GM18867 (cell line): ENCODE measurements at regions not wholly inside any gene's neighbourhood (a gene's known extent, or its start where the extent isn't known, plus 50 kb on each side); places are given as distances from the start of the nearest gene placed in this dataset.
A peak's percentile ranks its signal among the peaks of the same experiment; 100 is the strongest.

Experiments used
- ATAC-seq: cut with Tn5 transposase; IDR thresholded peaks from one replicate; pipeline ENCODE4 v1.9.1; 2021; ENCODE audit warnings: mild to moderate bottlenecking, moderate library complexity; ENCODE audit not compliant: unreplicated experiment

DNA sequence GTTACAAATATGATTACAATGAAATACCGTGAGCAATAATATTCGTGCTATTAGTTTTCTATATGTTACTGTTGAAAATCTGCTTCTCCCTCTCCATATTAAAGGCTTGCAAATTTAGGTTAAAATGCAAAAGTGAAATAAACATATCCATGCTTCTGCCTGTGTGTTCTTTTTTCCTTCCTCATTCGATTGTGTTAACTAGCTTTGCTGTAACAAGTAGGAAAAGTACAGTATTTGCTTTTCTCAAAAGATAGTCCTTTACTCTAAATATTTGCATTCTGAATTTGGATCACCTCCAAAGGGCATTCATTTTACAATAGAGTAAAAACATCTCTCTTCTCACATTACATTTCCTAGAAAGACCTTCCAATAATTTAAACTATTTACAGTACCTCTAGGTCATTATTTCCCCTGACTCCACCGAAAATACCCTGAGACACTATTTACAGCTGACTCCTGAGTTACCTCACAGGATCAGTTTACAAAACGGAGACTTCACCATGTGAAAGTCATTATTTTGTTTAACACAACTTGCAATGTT lies 835.0 kb upstream of the FANCL start:
- no peak for ATAC-seq

DNA sequence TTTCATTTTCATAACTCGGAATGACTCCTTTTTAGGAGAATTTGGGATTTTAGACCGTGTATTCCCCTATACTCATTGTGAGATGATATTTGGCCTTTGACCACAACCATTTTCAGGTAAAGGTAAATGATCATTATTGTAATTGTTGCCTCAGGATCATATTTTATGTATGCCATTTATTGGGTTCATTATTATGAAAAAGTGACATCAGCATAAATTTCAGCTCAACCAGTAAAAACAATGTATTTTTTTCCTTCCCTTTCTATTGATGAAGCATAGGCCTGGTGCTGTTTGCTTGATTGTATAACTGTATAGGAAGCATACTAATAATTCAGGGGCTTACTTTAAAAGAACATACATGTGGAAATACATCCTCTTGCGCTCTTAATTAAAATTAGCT lies 832.9 kb upstream of the FANCL start:
- ATAC-seq = no peak

DNA sequence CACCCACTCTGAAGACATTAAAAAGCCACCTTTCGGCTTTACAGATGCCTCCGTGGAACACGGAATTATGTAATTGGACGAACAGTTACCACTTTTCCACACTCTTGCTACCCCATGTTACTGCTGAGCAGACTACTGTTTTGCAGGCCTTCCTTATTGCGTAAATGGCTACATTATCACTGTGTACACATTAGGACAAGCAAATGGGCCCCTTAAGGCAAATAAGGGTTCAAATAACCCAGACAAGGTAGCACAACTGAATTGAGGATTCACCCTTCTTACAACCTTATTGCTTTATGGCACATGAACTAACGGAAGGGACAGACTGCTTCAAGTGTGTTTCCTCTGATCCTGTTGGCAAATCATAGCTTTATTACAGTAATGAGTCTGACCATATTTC lies 832.2 kb upstream of the FANCL start:
- ATAC-seq = no peak

DNA sequence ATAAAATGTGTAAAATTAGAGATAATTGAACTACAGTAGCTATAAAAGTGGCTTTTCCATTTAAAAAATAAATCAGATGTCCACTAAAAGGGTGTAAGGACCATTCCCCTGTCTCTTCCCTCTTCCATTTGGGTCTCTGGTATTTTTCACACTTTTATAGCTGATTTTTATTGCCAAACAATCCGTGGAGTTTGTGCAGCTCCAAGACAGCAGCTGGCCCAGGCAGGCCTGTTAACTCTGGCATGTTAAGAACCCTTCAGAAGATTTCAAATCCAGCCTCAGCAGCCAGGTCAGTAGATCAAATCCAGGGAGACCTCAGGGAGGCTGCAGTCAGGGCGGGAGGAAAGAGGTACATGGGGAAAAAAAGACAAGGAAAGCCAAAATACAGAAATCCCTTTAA lies 827.1 kb upstream of the FANCL start:
- no peak for ATAC-seq

DNA sequence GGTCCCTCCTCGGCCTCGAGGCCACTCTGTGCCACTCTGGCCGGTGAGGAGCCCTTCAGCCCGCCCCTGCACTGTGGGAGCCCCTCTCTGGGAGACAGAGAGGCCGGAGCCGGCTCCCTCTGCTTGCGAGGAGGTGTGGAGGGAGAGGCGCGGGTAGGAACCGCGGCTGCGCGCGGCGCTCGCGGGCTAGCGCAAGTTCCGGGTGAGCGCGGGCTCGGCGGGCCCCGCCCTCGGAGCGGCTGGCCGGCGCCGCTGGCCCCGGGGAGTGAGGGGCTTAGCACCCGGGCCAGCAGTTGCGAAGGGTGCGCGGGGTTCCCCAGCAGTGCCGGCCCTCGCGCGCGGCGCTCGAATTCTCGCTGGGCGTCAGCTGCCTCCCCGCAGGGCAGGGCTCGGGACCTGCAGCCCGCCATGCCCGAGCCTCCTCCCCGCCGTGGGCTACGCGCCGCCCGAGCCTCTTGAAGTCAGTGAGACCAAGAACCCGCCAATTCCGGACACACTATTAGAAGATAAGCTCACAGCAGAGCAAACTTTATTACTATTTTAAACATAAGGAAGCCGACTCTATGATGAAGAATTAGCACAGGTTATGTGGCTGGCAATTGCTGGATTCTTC lies 825.8 kb upstream of the FANCL start:
- no peak for ATAC-seq

DNA sequence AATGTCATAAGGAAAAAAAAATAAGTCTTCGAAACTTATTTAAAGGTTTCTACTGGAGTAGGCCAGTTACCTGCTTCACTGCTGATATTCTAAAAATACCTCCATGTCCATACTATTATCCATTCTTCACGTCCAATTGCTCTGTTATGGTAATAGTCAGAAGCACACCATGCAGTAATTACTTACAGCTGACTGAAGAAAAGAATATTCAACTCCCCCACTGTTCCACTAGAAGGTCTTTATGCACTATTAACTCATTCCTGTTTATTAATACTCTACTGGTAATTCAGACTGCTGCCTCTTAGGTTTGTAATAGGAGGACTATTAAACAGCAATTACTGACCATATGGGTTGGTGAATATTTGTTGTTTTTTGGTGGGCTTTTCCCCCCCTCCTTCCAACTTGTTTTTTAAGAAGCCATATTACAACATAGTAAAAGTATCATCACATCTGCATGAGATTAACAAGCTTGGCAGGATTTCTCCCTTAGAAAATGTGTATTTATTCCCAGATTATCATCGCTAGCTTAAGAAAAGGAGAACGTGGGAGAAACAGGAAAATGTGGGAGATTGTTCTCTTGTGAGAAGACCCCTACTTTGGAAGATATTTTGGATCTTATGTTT lies 806.4 kb upstream of the FANCL start:
- no peak for ATAC-seq

DNA sequence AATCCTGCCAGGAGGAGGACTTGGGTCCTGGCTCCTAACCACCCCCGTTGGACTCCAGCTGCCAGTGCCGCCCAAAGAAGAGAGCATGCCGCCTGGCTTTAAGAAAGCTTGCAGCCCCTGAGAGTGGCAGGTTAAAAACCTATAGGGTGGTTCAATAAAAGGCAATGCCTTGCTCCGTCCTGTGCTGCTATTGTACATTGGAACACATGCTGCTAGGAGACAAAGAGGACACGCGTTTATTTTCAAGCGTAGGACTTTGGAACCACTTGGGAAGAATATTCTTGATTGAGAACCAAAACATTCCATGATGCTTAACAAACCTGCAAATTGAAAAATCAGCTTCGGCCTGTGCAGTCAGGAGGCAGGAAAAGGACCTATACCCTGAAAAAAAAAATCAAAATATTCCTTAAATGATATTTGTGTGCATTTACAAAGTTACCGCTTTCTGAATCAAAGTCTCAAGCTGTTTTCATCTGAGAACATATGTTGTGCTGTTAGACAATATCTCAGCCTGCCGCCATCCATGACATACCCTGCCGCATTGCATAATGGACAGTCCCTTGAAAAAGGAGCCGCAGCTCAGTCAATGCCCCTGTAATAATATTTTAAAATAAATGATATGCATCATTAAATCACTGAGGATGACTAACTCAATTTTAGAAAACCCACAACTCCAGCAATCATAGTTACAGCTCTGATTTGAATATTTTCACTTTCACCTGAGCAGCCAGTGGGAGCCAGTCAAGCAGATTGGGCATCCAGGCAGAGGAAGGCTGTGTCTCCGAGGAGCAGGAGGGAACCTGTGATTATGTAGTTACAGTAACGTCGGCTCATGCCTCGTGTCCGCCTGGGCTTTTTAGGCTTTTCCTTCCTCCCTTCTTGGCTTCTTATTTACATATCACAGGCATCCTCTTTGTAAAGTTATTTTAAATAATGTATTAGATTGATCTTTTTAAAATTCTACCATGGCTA lies 805.6 kb upstream of the FANCL start:
- ATAC-seq = no peak

DNA sequence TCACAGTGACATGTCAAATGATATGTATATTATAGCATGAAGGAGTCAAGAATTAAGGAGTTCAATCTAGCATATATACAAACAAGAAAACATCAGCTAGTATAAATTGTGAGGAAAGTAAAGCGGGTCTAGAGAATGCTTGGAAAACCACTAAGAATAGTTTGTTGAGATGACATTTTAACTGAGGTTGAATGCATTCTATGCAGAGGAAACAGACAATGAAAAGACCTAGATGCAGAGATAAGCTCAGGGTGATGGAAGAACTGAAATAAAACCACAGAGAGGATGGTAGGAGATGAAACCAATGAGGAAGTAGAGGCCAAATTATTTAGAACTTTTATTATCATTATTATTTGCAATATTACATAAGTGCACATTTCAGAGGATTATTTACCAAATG lies 803.6 kb upstream of the FANCL start:
- ATAC-seq = no peak

DNA sequence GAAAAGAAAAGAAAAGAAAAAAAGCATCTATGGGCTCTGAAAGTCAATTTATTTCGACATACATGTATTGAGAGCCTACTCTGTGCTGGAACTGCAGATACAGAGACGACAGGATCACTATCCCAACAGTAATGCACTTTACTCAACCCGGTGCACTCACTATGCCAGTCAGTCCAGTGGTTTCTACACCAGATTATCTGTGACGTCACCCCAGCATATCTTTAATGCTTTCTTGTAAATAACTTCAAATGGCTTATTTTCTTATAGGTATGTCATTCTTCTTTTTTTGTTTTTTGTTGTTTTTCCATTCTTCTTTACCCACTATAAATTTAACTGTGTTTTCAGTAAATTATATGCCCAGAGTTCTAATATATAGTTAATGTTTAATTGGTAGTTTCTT lies 800.0 kb upstream of the FANCL start:
- ATAC-seq = no peak

DNA sequence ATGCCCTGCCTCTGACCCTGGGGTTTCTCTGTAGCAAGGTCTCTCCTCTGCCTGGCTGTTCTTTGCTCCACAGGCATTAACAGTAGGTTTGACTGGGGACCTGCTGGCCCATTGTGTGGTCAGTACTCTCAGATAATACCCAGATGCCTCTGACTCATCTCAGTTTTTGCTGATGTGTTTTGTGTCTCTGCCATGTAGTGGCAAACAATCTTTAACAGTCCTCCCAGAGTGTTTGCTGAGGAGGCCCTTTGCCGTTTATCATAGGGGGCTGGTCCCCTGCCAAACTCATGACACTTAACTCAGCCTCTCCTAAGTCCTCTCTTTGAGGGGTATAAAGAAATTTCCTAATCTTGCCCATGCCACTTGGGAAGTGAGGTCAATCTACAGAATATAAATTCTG lies 793.7 kb upstream of the FANCL start:
- no peak for ATAC-seq

DNA sequence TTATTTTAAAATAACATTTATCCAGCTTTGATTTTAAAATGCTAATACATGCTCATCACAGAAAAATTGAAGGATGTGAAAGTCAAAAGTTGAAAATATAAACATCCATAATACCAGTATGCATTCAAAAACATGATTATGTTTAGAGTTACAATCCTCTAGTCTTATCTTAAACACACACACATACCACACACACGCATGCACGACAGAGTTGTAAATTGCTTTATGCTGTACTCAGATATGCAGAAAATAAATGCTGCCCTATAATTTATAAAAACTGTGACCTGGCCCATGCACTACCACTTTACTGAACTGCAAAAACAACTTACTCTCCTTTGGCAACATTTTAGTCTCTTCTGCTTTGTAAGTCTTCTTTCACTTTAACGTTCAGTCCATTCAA lies 793.0 kb upstream of the FANCL start:
- ATAC-seq = no peak

DNA sequence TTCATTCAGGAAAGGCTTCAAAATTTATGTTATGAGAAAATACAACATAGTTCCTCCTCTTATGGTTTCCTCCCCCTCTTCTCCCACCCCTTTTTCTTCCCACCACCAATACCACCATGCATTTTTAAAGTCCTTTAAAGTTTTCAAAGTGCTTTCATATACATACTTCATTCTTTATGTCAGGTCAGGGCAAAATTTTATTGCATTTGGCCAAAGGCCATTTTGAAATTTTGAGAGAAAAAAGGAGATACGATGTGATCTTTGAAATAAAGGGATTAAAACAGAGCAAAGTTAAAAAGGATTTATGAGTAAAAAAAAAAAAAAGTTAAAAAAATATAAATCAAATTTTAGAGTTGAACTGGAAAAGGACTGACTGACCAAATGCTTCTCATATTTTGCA lies 792.5 kb upstream of the FANCL start:
- no peak for ATAC-seq

DNA sequence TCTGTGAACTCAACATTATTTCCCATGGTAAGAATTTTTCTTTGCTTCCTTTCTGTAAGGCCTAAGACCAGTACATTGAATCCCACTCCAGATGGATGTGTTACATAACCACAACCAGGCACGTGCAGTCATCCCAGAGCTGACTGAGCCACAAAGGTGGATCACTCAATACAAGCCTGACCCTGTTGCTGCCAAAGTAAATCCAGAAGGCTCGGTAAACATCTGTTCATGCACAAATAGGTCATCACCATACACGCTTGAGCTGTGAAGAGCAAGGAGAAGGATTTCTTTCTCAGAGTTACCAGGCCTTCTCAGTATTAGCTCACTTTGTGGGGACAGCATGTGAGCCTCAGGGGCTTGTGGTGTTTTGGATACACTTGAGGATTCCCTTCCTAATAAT lies 791.4 kb upstream of the FANCL start:
- ATAC-seq = no peak

DNA sequence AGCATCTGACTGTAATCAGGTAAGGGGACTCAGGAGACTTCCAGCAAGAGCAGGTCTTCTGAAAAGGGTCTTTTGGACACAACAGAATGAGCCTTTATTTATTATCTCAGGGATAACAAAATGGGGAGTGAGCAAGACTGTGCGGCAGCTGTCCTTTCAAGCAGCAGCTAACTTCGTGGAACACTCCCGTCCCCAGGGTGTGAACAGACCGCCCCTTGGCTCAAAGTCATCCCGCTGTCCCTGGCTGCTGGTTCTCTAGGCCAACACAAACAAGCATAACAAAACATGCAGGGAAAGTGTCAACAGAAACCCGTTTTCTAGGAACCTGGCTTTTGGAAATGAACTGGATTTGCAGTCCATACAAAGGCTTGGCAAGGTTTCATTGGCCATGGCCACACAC lies 787.9 kb upstream of the FANCL start:
- ATAC-seq = no peak

DNA sequence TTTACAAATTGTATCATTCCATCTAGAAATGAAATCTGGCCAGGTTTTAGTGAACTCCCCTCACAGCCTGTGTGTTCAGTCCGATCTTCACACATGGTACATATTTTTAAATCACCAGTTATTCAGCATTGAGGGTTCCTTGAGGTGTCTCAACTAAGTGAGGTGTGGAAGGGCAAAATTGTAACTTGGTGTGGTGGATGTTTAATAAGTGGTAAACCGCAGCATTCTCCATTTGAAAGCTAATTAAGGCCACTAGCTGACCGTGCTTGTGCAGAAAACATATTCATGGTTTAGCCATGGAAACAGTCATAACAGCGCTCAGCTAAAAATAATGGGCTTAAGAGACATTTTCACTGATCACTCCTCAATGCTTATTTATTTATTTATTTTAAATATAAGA lies 786.2 kb upstream of the FANCL start:
- peak; percentile 45 for ATAC-seq

DNA sequence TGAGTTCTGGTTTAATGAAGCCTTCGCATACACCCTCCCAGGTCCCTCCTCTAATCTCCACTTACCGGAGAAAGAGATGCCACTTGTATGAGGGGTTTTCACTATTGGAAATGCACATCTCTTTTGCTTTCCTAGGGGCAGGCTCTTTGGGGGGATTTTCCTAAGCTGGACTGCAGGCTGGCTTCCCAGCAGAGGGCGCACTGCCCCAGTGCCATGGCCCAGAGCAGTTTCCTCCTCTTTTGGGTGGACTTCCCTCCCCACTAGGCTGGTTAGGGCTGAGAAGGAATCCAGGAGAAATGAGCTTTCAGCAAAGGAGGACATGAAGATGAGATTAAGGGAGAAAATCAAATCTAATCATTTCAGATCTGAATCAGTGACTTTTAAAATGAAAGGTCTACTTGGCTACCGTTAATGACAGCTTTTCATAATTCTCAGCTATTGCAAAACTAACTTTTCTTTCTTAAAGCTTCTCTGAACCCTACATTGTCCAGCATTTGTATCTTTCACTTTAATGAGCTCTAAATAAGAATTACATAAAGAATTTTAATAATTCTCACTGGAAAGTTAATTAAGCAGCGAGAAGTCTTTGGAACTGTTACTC lies 784.1 kb upstream of the FANCL start:
- ATAC-seq = peak; percentile 67

DNA sequence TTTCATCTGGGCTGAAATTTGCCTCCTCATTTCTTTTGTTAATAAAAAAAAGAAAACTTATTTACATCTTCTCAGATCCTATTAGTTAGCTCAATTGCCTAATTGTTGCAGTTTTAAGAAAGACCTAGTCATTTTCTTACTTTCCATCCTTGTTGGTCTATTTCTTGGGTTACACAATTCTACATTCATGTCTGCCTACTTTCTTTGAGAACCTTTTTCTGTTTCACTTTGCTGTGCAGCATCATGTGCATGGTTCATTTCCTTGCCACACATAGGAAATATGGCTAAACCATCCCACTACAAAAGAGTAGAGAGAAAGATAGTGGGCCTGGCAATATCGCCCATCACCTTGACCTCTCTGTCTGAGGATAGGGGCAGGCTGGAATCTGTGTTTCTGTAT lies 780.7 kb upstream of the FANCL start:
- peak; percentile 57 for ATAC-seq

DNA sequence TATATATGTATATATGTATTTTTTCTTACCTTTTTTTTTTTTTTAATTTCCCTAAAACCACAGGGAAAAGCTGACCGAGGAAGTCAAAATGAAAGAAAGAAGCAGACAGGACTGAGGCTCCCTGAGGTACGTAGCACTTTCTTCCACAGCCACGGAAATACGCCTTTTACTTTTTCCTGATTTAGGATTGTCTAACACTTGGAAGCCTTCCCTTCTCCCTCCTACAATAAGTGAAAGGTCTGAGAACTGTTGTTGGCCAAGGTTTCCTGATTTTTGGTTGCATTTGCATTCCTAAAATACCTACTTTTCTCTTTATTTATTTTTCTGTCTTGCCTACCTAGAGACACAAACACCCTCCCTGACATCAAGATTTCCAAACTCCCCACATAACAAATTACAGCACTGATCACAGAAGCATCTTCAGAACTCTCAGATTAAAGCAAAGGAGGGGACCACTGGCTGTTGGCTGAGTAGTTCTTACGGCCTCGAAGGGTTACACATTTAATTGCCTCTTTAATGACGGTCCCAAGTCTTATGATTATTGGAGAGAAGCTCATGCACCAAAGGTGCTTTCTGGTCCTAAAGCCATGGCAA lies 778.5 kb upstream of the FANCL start:
- no peak for ATAC-seq

DNA sequence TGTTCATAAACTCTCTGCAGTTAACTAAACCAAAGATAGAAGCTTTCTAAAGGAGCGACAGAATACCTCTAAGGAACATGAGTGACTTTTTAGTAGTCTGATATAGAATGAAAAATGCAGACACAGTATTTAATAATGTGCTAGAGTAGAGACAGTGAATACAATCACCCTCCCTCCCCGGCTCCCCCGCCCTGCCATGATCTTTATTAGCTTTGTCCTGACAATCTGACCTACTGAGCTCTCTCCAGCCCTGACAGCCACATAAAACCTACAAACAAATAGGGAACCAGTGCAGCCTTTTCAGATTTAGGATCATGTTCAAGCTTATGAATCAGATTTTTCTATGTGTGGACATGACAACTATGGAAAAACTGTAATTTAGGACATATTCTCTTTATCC lies 777.6 kb upstream of the FANCL start:
- no peak for ATAC-seq

DNA sequence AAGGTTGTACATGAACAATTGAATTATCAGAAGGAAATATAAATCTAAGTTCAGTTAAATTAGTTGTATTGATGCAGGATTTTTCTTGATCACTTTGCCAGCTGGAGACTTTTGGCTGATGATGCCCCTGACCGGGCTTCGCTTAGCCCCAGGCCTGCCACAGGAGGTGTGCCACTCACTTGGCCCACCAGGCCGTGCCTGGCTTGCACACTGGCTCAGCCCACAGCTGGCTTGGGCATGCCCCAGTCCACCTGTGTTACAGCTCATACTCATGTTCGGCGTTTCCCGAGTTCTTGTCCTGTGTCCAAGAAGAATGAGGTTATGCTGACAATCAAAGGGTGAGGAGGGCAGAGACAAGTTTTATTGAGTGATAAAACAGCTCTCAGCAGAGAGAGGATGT lies 773.9 kb upstream of the FANCL start:
- no peak for ATAC-seq

DNA sequence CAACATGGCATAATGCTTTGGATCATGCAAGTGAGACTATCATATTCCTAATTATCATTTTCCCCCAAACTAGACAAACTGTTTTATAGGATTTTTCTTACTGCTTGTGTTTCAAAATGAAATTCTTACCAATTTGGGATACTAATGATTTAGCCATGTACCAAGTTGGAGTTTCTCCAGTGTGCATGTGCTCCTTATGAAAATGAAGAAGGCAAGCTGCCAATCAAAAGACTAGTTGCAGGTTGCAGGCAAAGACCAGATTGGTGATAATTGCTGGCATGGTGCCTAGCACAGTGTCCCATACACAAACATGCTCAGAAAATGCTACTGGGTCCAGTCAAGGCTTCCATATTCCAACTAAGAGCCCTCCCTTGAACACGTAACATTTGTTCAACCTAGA lies 771.8 kb upstream of the FANCL start:
- ATAC-seq = no peak
